GM19035 (cell line): ENCODE measurements at regions not wholly inside any gene's neighbourhood (a gene's known extent, or its start where the extent isn't known, plus 50 kb on each side); places are given as distances from the start of the nearest gene placed in this dataset.
"Not testable (repeated sequence)": the region's sequence is repeated elsewhere in the genome, so short reads cannot be mapped to it uniquely, and the experiment has no call there.

ENCODE experiments used
- ATAC-seq: cut with Tn5 transposase; IDR thresholded peaks from one replicate; pipeline ENCODE4 v1.9.1; 2021; ENCODE audit not compliant: unreplicated experiment

DNA sequence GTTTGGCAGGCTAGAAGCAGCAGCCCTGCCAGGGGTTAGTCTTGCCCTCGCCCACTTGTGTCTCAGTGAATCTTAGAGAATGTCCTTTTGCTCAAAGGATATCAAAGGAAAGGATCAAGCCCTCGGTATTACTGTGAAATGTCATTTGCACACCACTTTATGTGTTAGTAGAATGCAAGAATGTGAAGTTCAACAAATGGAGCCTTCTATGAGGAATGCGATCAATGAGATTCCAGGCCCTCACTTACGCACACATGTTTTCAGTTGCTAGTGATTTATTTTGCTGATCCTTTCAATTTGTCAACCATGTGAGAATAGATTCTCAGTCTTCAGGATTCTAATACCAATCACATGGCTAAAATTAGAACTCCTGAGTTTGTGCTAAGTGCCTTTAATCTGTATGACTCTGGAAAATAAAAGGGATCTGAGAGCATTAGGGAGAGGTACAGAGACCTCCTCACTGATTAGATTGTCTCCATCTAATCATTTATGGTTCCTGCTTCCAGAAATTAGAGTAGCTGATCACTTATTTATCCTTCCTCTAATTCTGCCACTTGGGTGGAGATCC, 123.0 kb upstream of the SP4 start:
- no peak for ATAC-seq

DNA sequence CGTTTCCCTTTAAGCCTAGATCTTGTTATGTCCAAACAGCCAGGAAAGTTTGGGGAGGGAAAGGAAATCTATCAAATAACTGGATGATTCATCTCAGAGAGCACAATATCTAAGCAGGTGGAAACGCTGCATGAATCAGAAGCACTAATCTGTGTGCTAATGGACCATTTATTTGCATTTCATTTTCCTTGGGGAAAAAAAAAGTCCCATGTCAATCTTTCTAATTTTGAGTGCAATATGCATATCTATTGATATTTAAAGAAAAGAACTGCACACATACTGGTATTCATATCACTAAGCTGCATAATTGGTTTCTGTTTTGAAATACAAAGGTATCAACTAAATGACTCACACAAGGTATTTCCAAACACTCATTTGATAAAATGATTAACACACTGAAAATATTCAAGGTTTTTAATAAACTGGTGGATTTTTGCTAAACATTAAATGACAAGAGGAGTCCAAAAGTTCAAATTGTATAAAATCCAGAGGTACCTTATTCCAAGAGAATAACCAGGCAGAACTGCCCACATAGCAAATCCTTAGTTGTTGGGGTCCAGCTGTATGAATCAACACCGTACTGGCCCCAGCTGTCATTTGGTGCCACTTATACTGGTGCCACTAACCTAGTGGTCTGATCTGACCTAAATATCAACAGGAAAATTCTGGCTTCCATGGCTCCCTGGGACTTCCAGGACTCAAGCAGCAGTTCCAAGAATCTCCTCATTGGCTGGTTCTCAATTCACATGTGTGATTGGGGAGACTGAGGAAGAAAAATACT, 122.2 kb upstream of the SP4 start:
- ATAC-seq: peak; percentile 73

DNA sequence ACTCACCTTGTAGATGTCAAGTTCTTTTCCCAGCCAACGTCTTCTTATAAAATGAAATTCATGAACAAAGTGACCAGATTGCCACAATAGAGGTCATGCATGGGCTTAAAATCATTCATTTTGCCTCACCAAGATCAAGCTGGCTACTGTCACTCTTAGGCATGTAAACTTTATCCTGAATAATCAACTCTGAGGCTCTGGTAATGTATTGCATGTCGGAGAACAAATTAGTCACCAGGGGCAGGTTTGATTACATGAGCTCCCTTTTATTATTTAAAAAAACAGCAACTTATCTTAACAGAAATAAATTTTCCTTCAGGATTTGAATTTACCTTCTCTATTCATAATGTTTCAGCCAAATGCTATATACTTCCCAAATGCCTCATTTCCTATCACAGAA, 112.9 kb upstream of the SP4 start:
- ATAC-seq: no peak

DNA sequence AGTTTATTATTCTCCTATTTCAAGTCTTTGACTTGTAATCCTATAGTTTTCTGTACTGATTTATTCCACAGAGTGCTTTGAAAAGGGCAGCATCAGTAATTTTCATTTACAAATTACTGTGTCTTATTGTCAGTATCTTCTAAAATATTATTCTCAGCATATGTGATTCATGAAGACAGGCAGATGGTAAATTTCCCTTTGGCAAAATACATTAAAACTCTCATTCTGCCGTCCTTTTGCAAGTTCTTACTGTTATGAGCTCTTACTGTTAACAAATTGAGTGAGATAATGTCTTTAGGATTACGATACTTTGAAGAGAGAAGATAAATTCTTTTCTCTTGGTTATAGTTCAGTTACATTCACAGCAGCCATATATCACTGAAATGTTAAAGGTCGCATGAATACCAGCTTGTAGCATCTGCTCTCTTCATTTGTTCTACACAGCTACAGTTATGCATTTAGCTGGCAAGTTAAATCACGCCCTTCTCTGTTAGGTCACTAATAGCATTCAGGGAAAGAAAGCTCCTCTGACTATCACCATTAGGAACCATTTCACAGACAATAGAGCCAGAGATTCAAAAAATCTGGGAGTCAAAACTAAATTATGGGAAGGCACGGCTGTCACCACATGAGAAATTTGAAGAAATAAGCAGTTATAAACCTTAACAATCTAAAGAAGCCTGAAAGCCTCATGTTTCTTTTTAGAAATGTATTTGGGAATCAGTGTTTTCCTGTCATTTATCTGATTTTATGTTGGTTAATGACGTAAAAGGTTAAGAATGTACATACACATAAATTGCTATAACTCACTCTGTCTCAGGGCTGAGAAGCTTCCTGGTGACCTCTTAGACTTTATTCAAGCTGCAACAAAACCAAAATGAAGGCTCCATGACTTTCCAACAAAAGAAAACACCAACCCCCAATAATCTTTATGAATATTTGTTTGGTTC, 109.6 kb upstream of the SP4 start:
- ATAC-seq: no peak

DNA sequence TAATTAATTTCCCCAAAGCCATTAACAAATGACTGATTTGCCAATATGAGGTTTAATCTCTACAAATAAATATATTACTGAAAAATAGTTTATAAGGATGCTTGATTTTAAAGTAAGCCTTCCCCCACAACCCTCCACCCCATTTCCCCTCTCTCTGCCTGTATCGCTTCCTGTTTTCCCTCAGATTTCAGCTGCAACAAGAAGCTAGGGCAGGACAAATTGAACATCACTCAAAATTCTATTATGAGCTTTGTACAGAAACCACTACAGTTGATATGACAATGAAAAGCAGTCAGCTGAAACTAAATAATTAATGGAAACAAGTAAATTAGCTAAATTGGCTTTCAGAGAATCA, 109.0 kb upstream of the SP4 start:
- no peak for ATAC-seq

DNA sequence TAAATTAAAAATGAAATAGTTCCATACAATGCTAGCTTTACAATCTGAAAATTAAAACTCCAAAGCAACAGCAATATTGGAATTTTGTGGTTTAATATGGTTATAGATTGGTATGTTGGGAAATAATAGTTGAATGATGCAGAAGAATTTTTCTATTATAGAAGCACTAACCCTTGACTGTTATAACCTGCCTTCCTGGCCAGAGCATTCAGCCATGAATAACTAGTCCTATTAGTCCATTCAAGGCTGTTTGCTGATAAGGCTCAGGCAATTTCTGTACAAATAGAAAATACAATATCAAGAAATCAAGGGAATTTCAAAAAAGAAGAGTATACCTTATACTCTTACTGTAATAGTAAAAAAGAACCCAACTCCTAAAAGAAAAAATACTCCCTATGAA, 101.6 kb upstream of the SP4 start:
- no peak for ATAC-seq

DNA sequence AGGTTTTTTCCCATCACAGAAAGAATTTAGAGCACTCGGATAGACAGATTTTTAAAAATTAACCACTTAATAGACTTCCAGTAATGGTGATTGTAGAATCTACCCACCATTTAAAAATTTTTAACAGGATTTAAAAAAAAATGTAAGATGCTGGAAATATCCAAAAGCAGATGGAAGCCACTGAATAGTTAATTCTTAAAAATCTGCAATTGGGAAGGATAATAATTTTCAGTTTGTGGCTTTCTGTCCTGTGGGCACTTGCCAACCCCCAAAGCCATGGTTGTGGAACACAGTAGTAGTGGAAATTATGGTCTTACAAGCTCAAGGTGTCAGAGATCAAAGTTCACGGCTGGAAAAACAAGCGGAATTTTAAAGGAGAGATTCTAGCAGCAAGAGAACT, 101.0 kb upstream of the SP4 start:
- ATAC-seq: no peak

DNA sequence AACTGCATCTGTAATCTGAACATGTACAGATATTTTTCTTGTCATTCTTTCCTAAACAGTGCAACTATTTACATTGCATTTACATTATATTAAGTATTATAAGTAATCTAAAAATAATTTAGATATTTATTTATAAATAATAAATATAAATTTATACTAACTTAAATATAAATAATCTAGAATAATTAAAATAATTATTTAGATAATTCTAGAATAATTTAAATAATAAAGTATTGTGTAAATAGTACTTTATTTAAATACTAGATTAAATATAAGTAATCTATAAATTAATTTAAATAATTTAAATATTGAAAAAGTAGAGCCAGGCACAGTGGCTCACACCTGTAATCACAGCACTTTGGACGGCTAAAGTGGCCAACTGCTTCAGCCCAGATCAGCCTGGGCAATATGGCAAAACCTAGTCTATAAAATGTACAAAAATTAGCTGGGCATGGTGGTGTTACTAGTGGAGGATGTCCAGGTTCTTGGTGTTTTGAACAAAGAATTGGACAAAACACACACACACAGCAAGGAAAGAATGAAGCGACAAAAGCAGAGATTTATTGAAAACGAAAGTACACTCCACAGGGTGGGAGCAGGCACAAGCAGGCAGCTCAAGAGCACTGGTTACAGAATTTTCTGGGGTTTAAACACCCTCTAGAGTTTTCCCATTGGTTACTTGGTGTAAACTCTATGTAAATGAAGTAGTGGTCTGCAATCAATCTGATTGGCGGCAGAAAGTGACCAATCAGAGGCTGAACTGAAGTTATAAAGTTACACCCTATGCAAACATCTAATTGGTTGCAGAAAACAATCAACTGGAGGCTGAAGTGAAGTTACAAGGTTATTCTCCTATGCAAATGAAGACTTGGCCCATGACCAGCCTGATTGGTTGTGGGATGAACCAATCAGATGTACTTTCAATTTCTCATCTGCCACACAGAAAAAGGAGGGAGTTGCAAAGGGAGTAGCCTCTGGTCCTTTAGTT, 100.2 kb upstream of the SP4 start:
- no peak for ATAC-seq

DNA sequence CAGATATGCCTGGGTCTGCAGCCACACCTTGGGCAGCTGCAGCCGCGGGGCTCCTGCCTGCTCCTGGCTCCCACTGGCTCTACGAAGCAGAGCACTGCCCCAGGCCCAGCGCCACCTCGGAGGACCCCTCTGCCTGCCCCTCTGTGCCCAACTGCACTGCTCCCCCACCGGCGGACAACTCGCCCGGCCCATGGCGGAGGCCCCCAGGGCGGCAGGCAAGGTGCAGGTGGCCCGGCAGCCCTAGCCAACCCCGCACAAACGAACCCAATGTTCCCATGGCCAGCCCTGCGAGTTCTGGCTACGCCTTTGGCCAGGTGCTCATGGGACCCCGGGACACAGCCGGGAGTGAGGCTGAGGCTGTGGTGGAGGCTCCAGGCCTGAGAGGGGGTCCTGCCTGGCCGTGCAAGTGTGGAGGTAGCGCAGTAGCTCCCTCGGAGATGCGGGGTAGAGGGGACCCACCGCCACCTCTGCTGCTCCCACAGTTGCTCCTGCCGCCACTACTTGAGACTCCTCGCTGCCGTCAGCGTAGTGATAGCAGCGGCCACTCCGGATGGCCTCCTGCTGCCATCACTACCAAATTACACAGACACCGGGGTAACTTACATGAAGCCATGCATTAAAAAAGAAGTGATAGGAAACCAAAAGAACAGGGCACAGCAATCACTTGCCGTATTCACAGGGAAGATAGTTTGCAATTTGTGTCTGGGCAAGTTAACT, 97.3 kb upstream of the SP4 start:
- no peak for ATAC-seq

DNA sequence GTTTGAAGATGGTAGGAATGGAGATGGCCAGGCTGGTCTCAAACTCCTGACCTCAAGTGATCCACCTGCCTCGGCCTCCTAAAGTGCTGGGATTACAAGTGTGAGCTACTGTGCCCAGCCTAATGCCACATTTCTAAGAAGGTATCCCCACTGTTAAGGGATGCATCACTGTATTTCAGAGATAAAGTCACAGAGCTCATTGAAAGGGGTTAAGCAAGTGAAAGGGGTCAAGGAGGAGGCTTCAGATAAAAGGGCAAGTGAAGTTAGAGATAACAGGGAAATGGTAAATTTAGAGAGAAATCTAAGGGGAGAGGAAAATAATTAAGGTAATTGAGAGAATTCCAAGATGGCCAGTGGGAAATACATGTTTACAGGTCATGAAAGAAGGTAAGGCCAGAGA, 93.0 kb upstream of the SP4 start:
- no peak for ATAC-seq

DNA sequence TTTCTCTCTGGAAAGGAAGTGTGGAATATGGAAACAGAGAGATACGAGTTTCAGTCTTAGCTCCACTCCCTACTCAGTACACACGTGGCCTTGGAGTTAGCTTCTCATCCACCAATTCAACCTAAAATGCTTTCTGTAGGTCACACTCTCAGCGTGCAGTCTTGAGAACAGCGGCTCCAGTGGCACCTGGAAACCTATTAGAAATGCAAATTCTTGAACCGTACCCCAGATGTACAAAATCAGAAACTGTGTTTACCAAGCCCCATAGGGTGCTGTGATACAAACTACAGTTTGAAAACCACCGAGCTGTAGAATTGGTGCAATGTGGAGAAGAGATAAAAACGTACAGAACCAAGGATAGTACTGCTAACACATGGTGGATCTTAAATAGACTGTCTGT, 91.1 kb upstream of the SP4 start:
- ATAC-seq: no peak

DNA sequence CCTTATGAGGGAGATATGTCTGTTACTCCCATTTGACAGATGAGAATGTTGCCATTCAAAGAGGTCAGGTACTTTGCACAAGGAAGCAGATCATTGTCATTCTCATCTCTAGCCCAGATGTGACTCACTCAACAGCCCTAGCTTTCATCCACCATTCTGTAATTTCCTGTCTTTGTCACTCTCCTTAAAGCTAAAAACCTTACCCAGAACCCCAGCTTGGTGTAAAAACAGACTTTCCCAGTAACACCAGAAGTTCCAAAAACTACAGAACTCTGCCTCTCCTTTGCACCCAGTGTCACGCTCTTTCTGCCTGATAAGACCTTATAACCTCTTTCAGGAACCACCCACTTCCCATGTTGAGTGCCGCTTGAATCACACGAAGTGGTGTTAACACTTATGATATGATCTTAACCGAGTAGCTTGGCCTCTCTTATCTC, 89.1 kb upstream of the SP4 start:
- no peak for ATAC-seq

DNA sequence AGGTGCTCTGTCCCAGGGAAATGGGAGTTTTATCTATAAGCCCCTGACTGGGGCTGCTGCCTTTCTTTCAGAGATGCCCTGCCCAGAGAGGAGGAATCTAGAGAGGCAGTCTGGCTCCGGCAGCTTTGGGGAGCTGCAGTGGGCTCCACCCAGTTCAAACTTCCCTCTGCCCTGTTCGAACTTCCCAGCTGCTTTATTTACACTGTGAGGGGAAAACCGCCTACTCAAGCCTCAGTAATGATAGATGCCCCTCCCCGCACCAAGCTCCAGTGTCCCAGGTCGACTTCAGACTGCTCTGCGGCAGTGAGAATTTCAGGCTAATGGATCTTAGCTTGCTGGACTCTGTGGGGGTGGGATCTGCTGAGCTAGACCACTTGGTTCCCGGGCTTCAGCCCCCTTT, 83.0 kb upstream of the SP4 start:
- not testable (repeated sequence) for ATAC-seq

DNA sequence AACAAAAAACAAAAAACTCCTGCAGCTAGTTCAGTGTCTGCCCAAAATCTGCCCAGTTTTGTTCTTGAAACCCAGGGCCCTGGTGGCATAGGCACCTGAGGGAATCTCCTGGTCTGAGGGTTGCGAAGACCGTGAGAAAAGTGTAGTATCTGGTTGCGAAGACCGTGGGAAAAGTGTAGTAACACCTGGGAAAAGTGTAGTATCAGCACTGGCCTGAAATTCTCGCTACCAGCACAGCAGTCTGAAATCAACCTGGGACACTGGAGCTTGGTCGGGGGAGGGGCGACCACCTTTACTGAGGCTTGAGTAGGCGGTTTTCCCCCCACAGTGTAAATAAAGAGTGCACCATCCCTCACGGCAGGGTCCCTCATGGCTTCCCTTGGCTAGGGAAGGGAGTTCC, 82.5 kb upstream of the SP4 start:
- ATAC-seq: no peak

DNA sequence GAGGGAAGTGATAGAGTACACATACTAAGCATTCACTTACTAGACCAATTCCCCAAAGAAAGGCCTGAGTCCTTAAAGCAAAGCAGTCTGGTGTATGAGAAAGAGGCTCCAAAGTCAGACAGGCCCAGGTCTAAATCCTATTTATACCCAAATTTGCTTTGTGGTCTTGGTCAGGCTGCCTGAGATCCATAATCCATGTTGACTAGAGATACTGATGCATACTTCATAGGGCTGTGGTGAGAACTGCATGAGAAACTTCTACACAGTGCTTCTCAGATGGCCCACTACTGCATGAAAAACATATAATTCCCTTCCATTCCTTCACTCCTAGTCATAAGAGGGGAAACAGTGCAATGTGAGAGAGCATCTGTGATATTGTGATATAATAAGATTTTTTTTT, 81.6 kb upstream of the SP4 start:
- no peak for ATAC-seq

DNA sequence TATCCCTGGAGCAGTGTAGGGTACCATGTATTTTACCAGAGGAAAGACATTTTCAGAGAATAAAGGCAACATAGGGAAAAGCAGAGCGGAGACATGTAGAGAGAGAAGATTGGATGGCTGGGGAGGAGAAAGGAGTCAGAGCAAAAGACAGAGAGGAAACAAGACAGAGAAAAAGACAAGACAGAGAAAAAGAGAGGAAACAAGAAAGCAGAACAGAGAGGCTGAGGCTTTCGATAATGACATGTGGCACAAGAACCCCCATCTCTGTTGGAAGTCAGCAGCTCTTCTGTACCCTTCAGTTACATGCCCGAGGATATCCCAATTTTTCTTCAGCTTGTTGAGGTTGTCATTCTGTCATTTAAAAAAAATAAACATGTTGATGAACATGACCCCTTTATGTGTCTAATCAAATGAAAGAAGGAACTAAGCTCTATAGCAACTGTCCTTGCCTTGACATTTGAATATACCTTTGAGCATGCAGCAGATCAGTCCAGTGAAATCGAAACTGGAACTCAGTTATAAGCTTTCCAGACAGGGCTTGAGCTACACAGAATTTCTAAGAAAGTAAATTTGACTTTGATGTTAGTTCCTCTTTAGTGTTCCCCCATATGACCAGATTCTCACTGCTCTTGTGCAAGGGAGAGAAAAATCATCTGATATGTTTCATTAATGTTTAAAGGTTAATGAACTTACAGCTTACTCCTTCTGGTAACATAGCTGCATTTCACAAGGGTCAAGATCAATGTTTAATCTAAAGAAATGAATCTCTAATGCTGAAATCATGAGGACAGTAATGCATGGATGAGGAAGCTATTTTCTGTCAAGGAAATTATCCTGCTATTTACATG, 75.1 kb upstream of the SP4 start:
- ATAC-seq: peak; percentile 80

DNA sequence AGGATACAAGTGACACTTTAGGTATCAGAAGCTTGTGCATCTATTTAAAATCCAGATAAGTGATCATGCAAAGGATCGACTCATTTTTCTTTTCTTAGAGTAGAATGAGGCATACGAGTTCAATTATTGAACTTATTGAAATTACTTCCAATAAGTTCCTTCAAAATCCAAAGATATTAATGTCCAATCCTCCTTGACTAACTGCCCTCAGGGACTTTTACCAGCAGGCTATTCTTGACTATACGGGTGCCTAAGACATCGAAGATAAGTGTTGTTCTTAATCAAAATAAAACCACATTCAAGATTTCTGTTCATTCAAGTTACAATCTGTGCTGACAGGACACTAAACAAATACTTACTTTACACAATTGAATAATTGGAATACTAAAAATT, 74.5 kb upstream of the SP4 start:
- no peak for ATAC-seq

DNA sequence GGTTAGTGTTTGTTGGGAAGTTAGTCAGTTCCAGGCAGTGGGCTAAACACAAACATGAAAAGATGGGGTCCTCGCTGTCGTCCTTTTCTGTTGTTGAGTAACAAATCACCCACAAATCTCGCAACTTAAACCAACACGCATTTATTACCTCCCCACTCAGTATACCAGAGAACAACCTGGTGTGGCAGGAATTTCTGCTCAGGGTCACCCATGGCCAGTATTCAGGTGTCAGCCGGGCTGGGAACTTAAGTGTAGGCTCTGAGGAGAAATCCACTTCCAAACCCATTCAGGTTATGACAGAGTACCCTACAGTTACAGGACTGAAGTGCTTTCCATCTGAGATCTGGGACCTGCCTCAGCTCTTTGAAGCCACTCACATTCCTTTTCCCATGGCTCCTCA, 73.6 kb upstream of the SP4 start:
- ATAC-seq: no peak

DNA sequence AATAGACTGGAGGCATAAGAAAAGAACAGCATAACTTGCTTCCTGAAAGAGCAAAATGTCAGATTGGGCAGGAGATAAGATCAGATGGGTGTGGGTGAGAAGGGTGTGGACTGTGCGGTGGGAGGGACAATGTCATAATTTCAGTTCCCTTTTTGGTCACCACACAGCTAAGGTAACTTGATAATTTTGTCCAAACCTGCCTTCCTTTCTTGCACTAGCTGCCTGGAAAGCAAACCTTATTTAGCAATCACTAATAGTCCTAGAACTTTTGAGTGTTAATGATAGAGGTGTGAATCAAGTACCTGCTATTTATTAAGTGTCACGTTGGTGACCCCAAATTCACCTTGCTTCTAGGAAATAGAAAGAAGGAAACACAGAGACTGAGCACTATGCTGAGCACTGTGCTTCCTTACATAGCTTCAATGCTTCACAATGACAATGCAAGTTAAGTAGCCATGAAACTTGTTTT, 72.4 kb upstream of the SP4 start:
- peak; percentile 78 for ATAC-seq
